HG03280 (cell line): ENCODE measurements at regions not wholly inside any gene's neighbourhood (a gene's known extent, or its start where the extent isn't known, plus 50 kb on each side); places are given as distances from the start of the nearest gene placed in this dataset.

ENCODE experiments used
- ATAC-seq: cut with Tn5 transposase; IDR thresholded peaks from one replicate; pipeline ENCODE4 v1.9.1; 2021; ENCODE audit warnings: mild to moderate bottlenecking, moderate library complexity; ENCODE audit not compliant: unreplicated experiment

GRCh38 chr7:106774768-106775551 is 90.1 kb upstream of the PIK3CG start:
- ATAC-seq, result no peak

DNA sequence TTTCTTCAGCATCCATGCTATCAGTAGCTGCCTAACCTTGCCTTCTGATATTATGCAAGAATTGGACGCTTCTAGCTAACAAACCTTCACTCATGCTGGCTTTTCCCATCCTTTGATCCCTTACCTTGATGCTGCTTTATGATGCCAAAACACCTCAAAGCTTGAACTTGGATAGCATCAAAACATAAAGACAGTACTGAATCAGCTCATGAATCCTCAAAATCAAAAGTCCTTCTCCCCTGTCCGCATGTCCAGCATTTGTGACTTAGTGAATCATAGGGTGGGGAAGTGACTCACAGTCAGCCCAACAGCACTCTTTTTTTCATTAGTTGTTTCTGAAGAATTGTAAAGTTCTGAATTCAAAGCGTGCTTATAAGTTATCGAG is 89.5 kb upstream of the PIK3CG start:
- ATAC-seq, result no peak

GRCh38 chr7:106775975-106776607 is 89.0 kb upstream of the PIK3CG start:
- ATAC-seq, result no peak

DNA sequence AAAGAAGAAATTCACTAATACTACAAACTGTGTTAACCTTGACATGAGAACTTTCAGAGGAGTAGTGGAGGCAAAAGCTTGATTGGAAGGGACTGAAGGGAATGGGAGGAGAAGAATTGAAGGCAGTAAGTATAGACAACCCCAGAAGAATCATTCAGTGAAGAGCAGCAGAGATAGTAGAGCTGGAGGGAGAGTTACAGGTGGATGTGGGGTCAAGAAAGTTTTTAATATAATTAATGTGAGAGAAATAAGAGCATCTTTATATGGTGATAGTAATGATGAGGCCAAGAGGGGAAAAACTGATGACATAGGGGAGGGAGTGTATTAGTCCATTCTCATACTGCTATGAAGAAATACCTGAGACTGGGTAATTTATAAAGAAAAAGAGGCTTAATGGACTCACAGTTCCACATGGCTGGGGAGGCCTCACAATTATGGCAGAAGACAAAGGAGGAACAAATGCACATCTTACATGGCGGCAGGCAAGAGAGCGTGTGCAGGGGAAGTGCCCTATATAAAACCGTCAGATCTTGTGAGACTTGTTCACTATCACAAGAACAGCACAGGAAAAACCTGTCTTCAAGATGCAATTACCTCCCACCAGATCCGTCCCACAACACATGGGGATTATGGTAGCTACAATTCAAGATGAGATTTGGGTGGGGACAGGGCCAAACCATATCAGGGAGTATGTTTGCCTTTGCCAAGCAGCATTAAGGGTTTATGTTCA is 88.3 kb upstream of the PIK3CG start:
- ATAC-seq, result no peak

DNA sequence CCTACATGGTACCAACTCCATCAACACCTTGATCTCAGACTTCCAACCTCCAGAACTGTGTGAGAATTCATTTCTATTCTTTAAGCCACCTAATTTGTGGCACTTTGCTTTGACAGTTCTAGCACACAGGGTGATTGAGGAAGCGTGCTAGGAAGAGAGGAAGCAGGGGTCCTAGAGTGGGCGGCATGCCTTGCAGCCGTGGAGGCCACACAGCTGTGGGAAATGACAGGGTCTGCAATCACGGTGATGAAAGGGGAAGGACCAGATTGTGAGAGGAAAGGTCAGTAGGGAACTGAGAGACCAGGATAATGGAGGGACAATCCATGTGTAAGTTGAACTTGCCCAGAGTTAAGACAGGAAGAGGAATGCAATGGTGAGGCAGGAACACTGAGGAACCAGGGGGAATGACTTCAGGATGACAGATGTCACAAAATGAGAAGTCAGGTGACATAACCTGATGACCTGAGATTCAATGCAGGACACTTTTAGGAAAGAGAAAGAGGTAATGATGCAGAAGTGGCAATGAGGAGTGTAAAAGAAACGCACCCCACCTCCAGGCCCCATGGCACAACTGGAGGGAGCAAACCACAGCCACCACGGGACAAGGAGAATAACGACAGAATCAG is 87.3 kb upstream of the PIK3CG start:
- ATAC-seq, result no peak

- ATAC-seq, result no peak
These were observed 86.3 kb upstream of the PIK3CG start for GRCh38 chr7:106778656-106779250.

- no peak for ATAC-seq
These were observed 85.2 kb upstream of the PIK3CG start for GRCh38 chr7:106779877-106780276.

DNA sequence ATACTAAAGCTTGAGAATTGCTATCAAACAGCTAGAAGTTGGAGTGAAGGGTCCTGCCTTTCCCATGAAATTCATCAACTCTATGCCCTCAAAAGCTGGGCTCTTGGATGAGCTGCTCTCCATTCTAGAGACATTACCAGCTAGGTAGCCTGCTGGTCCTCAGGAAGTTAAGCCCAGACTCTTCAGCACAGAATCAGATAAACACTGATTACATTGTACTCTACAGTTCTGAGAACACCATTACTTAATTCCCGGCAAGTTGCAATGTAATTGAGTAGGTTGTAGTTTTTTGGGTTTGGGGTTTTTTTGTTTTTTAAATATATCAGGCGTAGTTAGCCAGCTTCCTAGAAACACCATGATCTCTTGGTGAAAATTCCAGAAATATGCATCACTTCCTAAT is 84.1 kb upstream of the PIK3CG start:
- ATAC-seq, result no peak

GRCh38 chr7:106781828-106782544 is 83.1 kb upstream of the PIK3CG start:
- ATAC-seq, result no peak

DNA sequence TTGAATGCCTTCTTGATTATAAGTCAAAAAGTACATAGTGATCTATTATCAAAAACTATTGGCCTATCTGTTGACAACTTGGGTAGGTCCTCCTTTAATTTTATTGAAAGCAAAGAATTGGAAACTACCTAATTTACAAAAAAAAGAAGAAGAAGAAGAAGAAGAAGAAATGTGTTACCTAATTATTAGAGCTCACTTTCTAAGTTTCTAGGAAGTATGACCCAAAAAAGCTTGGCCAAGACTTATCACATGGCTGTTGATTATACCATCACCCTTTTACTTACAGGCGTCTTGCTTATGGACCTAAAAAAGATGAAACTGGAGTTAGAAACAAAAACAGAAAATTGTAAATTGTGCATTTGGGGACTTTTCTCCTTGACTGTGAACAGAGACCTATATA is 81.8 kb upstream of the PIK3CG start:
- ATAC-seq, result no peak

- ATAC-seq, result no peak
These were observed 76.4 kb upstream of the PIK3CG start for GRCh38 chr7:106788637-106789036.

- ATAC-seq, result no peak
These were observed 73.6 kb upstream of the PIK3CG start for GRCh38 chr7:106791526-106791925.

GRCh38 chr7:106792233-106792926 is 72.7 kb upstream of the PIK3CG start:
- no peak for ATAC-seq

- no peak for ATAC-seq
These were observed 71.8 kb upstream of the PIK3CG start for GRCh38 chr7:106793015-106793975.

GRCh38 chr7:106794276-106795083 is 70.6 kb upstream of the PIK3CG start:
- no peak for ATAC-seq

DNA sequence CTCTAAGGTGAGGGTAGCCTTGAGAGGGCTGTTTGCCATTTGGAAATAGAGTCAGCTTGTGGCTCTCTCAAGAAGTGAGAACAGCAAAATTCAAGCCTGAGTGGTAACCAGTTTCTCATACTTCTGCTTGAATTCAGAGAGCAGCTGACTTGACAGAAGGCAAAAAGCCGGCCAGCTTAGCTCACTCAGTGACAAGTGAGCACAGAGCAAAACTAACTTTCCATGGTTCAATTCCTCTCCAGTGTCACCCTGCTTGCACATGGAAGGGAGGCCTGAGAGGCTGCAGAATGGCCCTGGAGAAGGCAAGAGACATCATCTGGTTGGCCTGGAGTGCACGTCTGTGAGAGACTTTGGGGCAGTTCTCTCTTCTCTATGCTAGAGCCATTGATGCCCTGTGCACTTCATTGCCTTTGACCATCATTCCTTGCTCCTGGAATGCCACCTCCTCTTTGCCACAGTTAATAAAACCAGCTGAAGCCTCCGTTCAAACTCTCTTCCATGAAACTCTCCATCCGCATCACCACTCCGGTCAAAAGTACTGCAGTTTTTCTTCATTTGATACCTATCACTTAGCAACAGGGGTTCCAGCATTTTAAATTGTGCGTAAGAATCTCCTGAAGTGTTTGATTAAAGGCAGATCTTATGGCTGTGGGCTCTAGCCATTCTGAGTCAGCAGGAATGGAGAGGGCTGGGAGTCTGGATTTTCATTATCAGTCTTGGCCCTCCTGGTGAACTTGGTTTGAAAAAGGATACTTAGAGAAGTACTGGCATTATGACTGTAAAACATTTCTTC is 69.8 kb upstream of the PIK3CG start:
- no peak for ATAC-seq

- ATAC-seq, result no peak
These were observed 69.2 kb upstream of the PIK3CG start for GRCh38 chr7:106795877-106796231.
